HFF-Myc (cell line): ENCODE measurements at regions not wholly inside any gene's neighbourhood (a gene's known extent, or its start where the extent isn't known, plus 50 kb on each side); places are given as distances from the start of the nearest gene placed in this dataset.

Experiments
- DNase-seq: peaks from one replicate; pipeline ENCODE4 v3.0.0-alpha.2; 2011; ENCODE audit warnings: low read depth; ENCODE audit errors: extremely low read depth
- H3K4me3 ChIP-seq: replicated peaks from 2 replicates; pipeline ENCODE4 v1.5.1; 2011; ENCODE audit warnings: low read depth, mild to moderate bottlenecking, control low read depth, low read length
- CTCF ChIP-seq: IDR thresholded peaks from 2 replicates; pipeline ENCODE4 v1.5.1; 2012; ENCODE audit warnings: mild to moderate bottlenecking, low read depth, low read length, control low read depth; ENCODE audit errors: missing control alignments

DNA sequence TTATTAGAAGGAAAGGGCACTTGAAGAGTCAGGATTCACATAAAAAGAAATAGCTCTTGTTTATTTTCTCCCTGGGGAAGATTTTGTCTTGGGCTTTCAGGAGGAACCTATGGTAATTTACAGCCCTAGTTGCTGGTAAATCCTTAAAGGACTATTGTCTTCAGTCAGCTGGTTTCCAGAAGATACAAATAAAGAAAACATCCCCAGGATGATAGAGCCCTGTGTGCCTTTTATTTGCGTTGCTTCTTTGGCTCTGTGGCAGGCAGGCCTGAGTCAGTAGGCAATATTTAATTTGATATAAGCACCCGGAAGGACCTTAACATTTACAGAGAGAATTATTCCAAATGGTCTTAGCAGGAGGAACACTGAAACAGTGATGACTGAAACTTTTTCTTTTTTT is 131.0 kb upstream of the SLC34A2 start:
- no peak overlapping the region for H3K4me3 ChIP-seq
- TF ChIP-seq CTCF: no peak
- DNase-seq: no peak

DNA sequence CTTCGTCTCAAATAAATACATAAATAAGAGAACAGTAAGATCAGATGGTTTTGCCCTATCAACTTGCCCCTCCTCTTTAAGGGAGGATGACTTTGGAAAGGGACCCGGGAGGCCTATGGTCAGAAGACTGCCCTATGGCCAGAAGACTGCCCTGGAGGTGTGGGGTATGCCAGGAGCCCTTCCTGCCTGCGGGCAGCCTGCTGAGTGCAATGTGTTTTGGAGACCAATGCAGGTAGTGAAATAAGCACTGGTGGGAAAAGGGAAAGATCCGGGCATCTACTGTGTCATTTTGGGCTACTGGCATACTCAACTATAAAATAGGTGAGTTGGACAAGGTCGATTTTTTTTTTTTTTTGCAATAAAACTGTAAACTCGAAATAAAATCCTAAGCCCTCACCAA is 129.8 kb upstream of the SLC34A2 start:
- no peak for DNase-seq
- TF ChIP-seq CTCF: no peak
- H3K4me3 ChIP-seq: no peak overlapping the region

- no peak for DNase-seq
- H3K4me3 ChIP-seq: no peak overlapping the region
- no peak for TF ChIP-seq CTCF
Observed at GRCh38 chr4:25527034-25527433, 128.6 kb upstream of the SLC34A2 start.

- no peak for TF ChIP-seq CTCF
- no peak overlapping the region for H3K4me3 ChIP-seq
Observed at GRCh38 chr4:25528391-25528790, 127.3 kb upstream of the SLC34A2 start.

DNA sequence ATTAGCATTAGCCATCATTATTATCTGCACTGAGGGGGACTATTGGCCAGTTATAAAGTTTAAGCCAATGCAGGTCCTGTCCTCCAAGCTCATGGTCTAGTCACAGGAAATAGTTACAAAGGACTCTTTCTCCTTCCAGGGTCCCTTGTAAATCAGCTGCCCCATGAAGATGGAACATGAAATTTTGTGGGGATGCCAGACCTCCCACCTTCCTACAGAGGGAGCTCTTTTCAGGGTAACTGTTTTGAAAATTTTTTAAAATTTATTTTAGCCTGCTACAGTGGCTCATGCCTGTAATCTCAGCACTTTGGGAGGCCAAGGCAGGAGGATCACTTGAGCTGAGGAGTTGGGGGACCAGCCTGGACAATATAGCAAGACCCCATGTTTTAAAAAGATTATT is 124.4 kb upstream of the SLC34A2 start:
- DNase-seq: no peak
- H3K4me3 ChIP-seq: no peak overlapping the region
- TF ChIP-seq CTCF: peak; percentile 34

More at GRCh38 chr4:25528391-25528790, 127.3 kb upstream of the SLC34A2 start:
- no peak for DNase-seq

DNA sequence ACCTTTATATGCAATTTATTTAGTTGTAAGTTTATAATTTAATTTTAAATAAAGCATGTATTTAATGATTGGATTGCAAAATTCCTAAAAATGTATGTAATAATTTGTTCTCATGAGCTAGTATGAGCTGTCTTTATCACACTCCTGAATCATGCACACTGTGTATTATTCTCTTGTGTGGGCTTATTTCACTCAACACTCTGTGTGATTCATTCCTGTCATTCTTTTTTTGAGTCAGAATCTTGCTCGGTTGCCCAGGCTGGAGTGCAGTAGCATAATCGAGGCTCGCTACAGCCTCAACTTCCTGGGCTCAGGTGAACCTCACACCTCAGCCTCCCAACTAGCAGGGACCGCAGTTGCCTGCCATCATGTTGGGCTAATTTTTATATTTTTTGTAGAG is 123.1 kb upstream of the SLC34A2 start:
- no peak for DNase-seq
- no peak for TF ChIP-seq CTCF

DNA sequence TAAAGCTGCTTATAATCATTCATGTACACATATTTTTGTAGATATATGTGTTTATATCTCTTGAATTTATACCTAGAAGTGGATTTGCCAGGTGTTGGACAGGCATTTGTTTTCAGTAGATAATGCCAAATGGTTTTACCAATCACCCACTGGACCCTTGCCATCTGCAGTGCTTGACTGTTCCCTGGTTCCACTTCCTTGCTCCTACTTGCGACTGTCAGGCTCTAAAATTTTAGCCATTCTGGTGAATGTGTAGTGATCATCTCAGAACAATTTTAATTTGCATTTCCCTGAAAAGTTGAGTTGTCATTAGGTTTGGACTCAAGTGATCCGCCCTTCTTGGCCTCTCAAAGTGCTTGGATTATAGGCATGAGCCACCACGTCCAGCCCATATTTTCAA is 122.4 kb upstream of the SLC34A2 start:
- no peak for TF ChIP-seq CTCF
- no peak overlapping the region for H3K4me3 ChIP-seq
- no peak for DNase-seq

More for the DNA sequence above, 123.1 kb upstream of the SLC34A2 start:
- no peak overlapping the region for H3K4me3 ChIP-seq
